ENCODE measurements at regions not wholly inside any gene's neighbourhood (a gene's known extent, or its start where the extent isn't known, plus 50 kb on each side); places are given as distances from the start of the nearest gene placed in this dataset.

GRCh38 chr6:26267083-26267589 is 97.9 kb upstream of the BTN3A2 start:
- TF ChIP-seq CTCF (IDR thresholded peaks at IDR 0.05), result no peak
- no peak for TF ChIP-seq ZFX (IDR thresholded peaks at IDR 0.05; ENCODE audit: borderline replicate concordance)

Data from 22Rv1 (cell line).